NCI-H146 treated with DMSO at 0.1 percent for 48 hours (cell line): ENCODE measurements at regions not wholly inside any gene's neighbourhood (a gene's known extent, or its start where the extent isn't known, plus 50 kb on each side); places are given as distances from the start of the nearest gene placed in this dataset.

Experiments
- DNase-seq: peaks from one replicate; lab custom pipeline; 2025; ENCODE audit not compliant: unreplicated experiment; lab: John Stamatoyannopoulos, UW

GRCh38 chr12:98418357-98419075 is 96.9 kb upstream of the TMPO start:
- no peak for DNase-seq

- DNase-seq: no peak
Measured at GRCh38 chr12:98419081-98419794, 96.2 kb upstream of the TMPO start.

GRCh38 chr12:98419795-98420404 is 95.5 kb upstream of the TMPO start:
- no peak for DNase-seq

GRCh38 chr12:98420461-98420860 is 94.9 kb upstream of the TMPO start:
- no peak for DNase-seq

GRCh38 chr12:98421316-98421715 is 94.1 kb upstream of the TMPO start:
- no peak for DNase-seq

- DNase-seq: no peak
Measured at GRCh38 chr12:98422359-98422758, 93.0 kb upstream of the TMPO start.

- DNase-seq: peak; percentile 22
Measured at GRCh38 chr12:98422812-98423211, 92.6 kb upstream of the TMPO start.

GRCh38 chr12:98423963-98424362 is 91.4 kb upstream of the TMPO start:
- no peak for DNase-seq

- DNase-seq: peak; percentile 29
Measured at GRCh38 chr12:98424726-98425401, 90.5 kb upstream of the TMPO start.

GRCh38 chr12:98425859-98426258 is 89.5 kb upstream of the TMPO start:
- DNase-seq: no peak

GRCh38 chr12:98431089-98431488 is 84.3 kb upstream of the TMPO start:
- DNase-seq: no peak

- no peak for DNase-seq
Measured at GRCh38 chr12:98437166-98437565, 78.2 kb upstream of the TMPO start.

GRCh38 chr12:98437806-98438595 is 77.4 kb upstream of the TMPO start:
- no peak for DNase-seq

- DNase-seq: no peak
Measured at GRCh38 chr12:98438656-98439230, 76.6 kb upstream of the TMPO start.

GRCh38 chr12:98439471-98439951 is 75.9 kb upstream of the TMPO start:
- no peak for DNase-seq

- DNase-seq: no peak
Measured at GRCh38 chr12:98439981-98440581, 75.3 kb upstream of the TMPO start.

- DNase-seq: no peak
Measured at GRCh38 chr12:98446060-98446459, 69.3 kb upstream of the TMPO start.

GRCh38 chr12:98446682-98447081 is 68.7 kb upstream of the TMPO start:
- DNase-seq: no peak

GRCh38 chr12:98449584-98449983 is 65.8 kb upstream of the TMPO start:
- no peak for DNase-seq

- no peak for DNase-seq
Measured at GRCh38 chr12:98453070-98453469, 62.3 kb upstream of the TMPO start.
